Medulla oblongata (tissue), 1 donor: ENCODE measurements at regions not wholly inside any gene's neighbourhood (a gene's known extent, or its start where the extent isn't known, plus 50 kb on each side); places are given as distances from the start of the nearest gene placed in this dataset.
A peak's percentile ranks its signal among the peaks of the same experiment; 100 is the strongest.

Experiments used
- DNase-seq: peaks from one replicate; pipeline ENCODE4 v3.0.0-alpha.2; 2015; ENCODE audit errors: extremely low spot score

GRCh38 chr9:109830545-109830944 is 50.5 kb downstream of the PALM2AKAP2 start:
- no peak for DNase-seq

GRCh38 chr9:109831998-109832658 is 52.1 kb downstream of the PALM2AKAP2 start:
- DNase-seq = no peak

GRCh38 chr9:109834855-109835254 is 54.9 kb downstream of the PALM2AKAP2 start:
- DNase-seq = no peak

- DNase-seq = no peak
Measured at GRCh38 chr9:109843641-109844040, 63.6 kb downstream of the PALM2AKAP2 start.

- no peak for DNase-seq
Measured at GRCh38 chr9:109845226-109845625, 65.2 kb downstream of the PALM2AKAP2 start.

- no peak for DNase-seq
Measured at GRCh38 chr9:109846776-109847175, 66.8 kb downstream of the PALM2AKAP2 start.

- no peak for DNase-seq
Measured at GRCh38 chr9:109852556-109852955, 72.6 kb downstream of the PALM2AKAP2 start.

GRCh38 chr9:109855540-109855939 is 75.5 kb downstream of the PALM2AKAP2 start:
- DNase-seq = no peak

- peak; percentile 84 for DNase-seq
Measured at GRCh38 chr9:109856785-109857184, 76.8 kb downstream of the PALM2AKAP2 start.

- DNase-seq = no peak
Measured at GRCh38 chr9:109857336-109857735, 77.3 kb downstream of the PALM2AKAP2 start.

GRCh38 chr9:109859447-109859846 is 79.4 kb downstream of the PALM2AKAP2 start:
- DNase-seq = no peak

- no peak for DNase-seq
Measured at GRCh38 chr9:109860521-109860920, 80.5 kb downstream of the PALM2AKAP2 start.

GRCh38 chr9:109861499-109861898 is 81.5 kb downstream of the PALM2AKAP2 start:
- no peak for DNase-seq

- no peak for DNase-seq
Measured at GRCh38 chr9:109861918-109862317, 81.9 kb downstream of the PALM2AKAP2 start.

- DNase-seq = no peak
Measured at GRCh38 chr9:109862452-109862851, 82.5 kb downstream of the PALM2AKAP2 start.

GRCh38 chr9:109863961-109864360 is 84.0 kb downstream of the PALM2AKAP2 start:
- no peak for DNase-seq

GRCh38 chr9:109865521-109865920 is 85.5 kb downstream of the PALM2AKAP2 start:
- DNase-seq = no peak

GRCh38 chr9:109868207-109868606 is 88.2 kb downstream of the PALM2AKAP2 start:
- DNase-seq = peak; percentile 55

GRCh38 chr9:109868722-109869121 is 88.7 kb downstream of the PALM2AKAP2 start:
- DNase-seq = no peak

GRCh38 chr9:109870365-109870764 is 90.4 kb downstream of the PALM2AKAP2 start:
- DNase-seq = no peak

GRCh38 chr9:109872901-109873300 is 92.9 kb downstream of the PALM2AKAP2 start:
- DNase-seq = no peak

- no peak for DNase-seq
Measured at GRCh38 chr9:109875495-109876129, 95.6 kb downstream of the PALM2AKAP2 start.
